T47D (cell line): ENCODE measurements at regions not wholly inside any gene's neighbourhood (a gene's known extent, or its start where the extent isn't known, plus 50 kb on each side); places are given as distances from the start of the nearest gene placed in this dataset.

Experiments used
- DNase-seq, 2 experiments: peaks; one replicate each; pipeline versions ENCODE4 v3.0.0 to v3.0.0-alpha.2; 2011 to 2012; ENCODE audit warnings: low read depth in 1 of 2, low spot score in 1 of 2
- JUND ChIP-seq: IDR thresholded peaks from 2 replicates; pipeline ENCODE4 v1.6.1; 2012; ENCODE audit warnings: low read depth
- in situ Hi-C: cut with HindIII; loops from 2 replicates; pipeline ENCODE4 v1.10.0; 2016; ENCODE audit warnings: low sequenced_read_pairs, low pct_unique_long_range_greater_than_20kb

GRCh38 chr10:44310762-44311562 is 73.9 kb downstream of the CXCL12 start:
- in situ Hi-C loops: no loop called here
- TF ChIP-seq JUND: no peak
- peak; percentile 85 to 90 for DNase-seq

- in situ Hi-C loops: no loop called here
- DNase-seq: no peak
- TF ChIP-seq JUND: no peak
Measured at GRCh38 chr10:44309939-44310761, 74.7 kb downstream of the CXCL12 start.

GRCh38 chr10:44309361-44309760 is 75.5 kb downstream of the CXCL12 start:
- in situ Hi-C loops: no loop called here
- no peak for TF ChIP-seq JUND
- no peak for DNase-seq

DNA sequence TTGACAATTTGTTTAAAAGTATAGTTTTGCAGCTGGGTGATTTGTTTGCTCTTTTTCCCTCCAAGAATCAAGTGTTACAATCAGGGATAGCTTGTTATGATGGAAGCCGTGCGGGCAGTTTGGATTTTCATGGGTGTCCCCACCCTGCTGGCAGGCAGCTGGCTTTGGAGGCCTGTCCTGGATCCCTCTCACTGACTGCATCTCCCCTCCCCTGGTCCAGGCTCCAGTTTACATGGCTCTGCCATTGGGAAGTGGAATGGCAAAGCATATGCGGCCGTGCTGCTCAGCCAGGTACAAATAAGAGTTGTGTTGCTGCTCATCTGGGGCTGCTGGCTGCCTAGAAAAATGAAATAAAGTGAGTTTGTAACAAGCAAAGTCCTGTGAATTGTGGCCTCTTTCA is 76.0 kb downstream of the CXCL12 start:
- TF ChIP-seq JUND: no peak
- in situ Hi-C loops: no loop called here
- DNase-seq: no peak

GRCh38 chr10:44307691-44308090 is 77.2 kb downstream of the CXCL12 start:
- in situ Hi-C loops: no loop called here
- no peak for TF ChIP-seq JUND
- DNase-seq: no peak

DNA sequence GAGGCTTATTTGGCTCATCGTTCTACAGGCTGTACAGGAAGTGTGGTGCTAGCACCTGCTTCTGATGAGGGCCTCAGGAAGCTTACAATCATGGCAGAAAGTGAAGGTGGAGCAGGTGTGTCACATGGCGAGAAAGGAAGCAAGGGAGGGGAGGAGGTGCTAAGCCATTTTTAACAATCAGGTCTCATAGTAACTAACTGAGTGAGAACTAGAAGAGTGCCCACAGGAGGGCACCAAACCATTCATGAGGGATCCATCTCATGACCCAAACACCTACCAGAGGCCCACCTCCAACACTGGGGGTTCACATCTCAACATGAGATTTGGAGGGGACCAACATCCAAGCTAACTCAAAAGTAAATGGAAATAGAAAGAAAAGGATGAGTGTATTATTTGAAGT is 78.1 kb downstream of the CXCL12 start:
- in situ Hi-C loops: no loop called here
- DNase-seq: peak in 1 of 2 experiments; percentile 75
- TF ChIP-seq JUND: no peak

GRCh38 chr10:44306147-44306710 is 78.7 kb downstream of the CXCL12 start:
- in situ Hi-C loops: no loop called here
- DNase-seq: peak in 1 of 2 experiments; percentile 51
- no peak for TF ChIP-seq JUND

DNA sequence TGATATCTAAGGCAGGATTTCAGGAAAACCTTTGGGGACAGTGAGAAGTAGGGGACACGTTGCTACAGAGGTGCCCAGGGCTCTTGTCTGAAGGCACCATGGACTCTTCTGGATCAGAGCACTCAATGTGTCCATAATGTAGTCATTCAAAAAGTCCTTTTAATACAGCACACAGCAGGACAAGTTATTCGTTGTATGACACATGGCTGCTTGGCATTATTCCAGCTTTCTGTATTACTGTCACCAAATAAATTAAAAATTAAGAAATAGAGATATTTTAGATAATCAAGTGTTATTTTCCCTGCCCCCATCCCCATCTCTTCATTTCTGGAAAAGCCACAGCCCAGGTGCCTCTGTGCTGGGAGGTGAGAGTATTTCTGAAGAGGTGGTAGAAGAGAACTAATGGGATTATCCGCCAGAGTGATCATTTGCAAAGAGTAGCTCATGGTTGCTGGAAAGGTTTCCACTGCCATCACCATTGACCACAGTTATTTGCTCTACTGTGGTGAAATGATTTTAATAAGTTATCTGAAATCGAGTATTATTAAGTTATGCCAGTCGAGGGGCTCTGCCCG is 83.0 kb downstream of the CXCL12 start:
- in situ Hi-C loops: no loop called here
- DNase-seq: no peak
- no peak for TF ChIP-seq JUND

DNA sequence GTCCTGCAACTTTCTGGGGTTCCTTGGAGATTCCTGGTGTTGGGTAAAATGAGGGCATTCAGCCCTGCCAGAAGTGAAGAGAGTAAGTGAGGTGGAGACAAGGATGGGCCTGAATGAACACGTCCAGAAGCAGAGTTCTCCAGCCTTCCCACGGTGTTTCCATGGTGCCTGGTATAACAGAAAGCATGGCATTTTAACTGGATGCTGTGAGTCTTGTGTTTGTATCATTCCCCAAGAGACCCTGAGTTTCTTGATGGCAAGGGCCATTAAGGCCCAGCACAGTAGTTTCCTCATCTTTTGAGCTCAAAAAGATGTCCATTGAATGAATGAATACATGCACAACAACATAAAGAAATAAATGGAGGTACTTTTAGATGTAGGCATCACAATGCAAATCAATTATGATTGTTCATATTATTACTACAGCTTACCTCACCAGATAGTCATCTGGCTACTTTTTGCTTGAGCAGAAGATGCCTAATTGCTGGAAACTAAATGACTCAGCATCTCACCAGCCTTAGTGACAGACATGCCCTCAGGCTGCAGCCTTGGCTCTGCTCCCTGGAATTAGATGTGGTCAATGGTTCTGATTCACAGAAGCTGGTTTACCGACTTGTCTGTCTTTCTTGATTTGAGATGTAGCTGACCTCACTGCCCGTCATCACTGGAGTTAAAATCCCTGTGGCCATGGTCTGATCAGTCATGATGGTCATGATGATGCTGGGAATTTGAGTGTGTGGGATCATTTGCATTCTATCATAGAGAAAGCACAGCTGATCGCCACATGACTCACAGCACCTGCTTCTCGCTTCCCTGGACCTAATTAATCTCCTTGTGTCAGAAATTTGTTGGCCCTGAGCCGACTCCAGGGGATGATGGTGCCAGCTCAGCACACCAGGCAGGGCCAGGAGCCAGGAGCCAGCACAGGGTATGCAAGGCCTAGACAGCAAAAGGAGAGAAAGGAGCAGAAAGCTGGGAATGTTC is 83.9 kb downstream of the CXCL12 start:
- DNase-seq: peak in 1 of 2 experiments; percentile 87
- in situ Hi-C loops: no loop called here
- peak; percentile 31; the same call in 1 of the 2 replicates for TF ChIP-seq JUND

DNA sequence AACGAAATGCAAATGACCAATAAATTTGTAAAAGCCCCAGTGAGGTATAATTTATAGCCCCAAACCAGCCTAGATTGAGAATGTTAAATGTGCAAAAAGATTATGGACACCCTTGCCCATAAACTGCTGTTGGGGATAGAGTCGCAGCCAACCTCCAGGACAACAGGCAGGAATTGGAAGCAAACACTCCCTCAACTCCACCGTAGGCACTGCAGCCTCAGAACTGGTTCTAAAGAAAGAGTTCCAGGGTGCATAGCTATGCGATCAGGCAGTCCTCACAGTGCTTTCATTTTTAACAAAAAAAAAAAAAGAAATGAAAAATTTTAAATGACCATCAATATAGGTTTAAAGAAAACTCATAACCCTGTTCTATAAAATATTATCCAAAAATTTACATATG is 86.2 kb downstream of the CXCL12 start:
- TF ChIP-seq JUND: no peak
- no peak for DNase-seq
- in situ Hi-C loops: no loop called here

DNA sequence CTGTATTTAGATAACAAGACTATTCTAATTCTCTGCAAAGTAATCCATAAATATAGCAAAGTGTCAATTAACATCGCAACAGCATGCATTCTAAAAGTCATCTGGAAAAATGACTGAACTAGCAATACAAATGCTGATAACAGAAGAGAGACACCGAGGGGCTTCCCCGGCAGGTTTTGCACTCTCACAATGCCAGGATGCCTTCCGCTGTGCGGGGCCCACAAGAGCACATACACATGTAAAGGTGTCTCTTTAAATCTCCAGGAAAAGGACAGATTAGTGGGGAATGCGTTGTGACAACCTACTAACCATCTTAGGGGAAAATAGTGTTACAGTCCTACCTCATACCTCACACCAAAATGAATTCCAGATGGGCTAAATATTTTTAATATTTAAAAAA is 86.9 kb downstream of the CXCL12 start:
- no peak for TF ChIP-seq JUND
- no peak for DNase-seq
- in situ Hi-C loops: no loop called here
